ENCODE measurements at regions not wholly inside any gene's neighbourhood (a gene's known extent, or its start where the extent isn't known, plus 50 kb on each side); places are given as distances from the start of the nearest gene placed in this dataset.

DNA sequence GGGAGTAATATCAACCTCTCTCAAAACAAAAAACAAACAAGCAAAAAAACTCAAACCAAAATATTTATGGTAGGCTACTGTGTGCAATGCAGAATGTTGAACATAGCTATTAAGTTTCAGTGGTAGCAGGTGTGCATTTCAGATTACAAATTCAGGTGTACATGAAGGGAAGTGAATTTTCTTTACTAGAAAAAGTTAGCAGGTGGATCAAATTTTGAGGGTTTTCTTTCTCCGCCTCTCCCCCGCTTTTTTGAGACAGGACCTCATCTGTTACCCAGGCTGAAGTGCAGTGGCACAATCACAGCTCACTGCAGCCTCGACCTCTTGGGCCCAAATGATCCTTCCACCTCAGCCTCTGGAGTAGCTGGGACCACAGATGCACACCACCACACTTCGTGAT lies 109.7 kb upstream of the GOLIM4 start:
- no peak for DNase-seq

- DNase-seq = no peak
Observed at GRCh38 chr3:168197162-168197561, 101.4 kb upstream of the GOLIM4 start.

DNA sequence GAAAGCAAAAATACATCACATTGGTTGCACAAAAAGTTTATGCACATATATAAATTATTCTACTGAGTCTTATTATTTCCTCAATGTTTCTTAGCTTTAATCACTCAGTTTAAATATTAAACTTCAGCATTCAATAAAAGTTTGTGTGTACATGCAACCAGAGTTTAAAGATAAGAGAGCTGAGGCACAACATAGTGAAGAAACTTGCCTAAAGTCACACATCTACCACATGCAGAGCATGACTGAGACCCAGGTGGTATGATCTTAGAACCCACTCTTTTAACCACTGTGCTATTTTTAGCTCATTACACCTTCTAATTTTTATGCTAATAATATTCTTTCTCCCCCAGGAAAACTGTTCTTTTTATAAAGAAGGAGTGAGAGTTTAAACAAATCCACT lies 96.1 kb upstream of the GOLIM4 start:
- DNase-seq = no peak

DNA sequence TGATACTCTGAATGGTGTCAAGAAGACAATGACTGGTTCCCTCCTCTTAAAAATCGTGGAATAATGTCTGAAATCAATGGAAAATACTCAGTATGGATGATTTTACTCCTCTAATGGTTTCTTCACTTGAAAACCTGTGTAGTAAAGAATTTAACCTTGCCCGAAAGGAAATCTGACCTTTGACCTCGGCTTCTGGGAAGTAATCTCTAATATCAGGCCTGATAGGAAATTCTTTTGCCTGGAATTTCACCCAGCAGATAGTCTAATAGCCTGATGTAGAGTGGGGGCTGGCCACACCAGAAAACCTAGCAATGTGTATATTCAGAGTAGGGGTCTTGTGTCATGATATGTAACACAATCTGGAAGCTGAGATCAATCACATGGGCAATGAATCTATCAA lies 91.5 kb upstream of the GOLIM4 start:
- no peak for DNase-seq

DNA sequence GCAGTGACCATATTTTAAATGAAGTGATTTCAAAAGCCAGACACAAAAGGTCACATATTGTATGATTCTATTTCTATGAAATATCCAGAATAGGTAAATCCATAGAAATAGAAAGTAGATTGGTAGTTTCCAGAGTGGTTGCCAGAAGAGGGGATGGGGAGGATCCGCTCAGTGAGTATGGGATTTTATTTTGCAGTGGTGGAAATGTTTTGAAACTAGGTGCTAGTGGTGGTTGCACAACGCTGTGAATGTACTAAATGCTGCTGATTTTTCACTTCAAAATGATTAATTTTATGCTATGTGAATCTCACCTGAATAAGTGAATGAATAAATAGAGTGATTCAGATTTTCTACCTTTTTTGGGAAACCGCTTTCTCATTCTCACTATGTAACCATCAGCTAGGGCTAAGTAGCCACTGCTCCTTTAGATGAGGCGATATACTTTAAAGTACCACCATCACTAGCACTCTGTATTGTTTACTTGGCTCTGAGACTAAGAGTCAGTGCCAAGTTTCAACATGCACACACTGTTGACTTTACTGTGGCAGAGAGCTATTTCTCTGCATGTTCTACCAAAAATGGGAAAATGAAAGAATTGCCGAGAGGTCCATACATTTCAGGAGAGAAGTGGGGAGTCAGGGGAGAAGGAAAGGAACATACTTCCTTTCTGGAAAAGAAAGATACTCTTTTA lies 90.7 kb upstream of the GOLIM4 start:
- DNase-seq = no peak

GRCh38 chr3:168183774-168184173 lies 88.0 kb upstream of the GOLIM4 start:
- DNase-seq = no peak

- DNase-seq = no peak
Observed at GRCh38 chr3:168168743-168169142, 73.0 kb upstream of the GOLIM4 start.

- DNase-seq = peak; percentile 39
Observed at GRCh38 chr3:168165390-168166269, 69.9 kb upstream of the GOLIM4 start.

- DNase-seq = no peak
Observed at GRCh38 chr3:168162172-168162571, 66.4 kb upstream of the GOLIM4 start.

DNA sequence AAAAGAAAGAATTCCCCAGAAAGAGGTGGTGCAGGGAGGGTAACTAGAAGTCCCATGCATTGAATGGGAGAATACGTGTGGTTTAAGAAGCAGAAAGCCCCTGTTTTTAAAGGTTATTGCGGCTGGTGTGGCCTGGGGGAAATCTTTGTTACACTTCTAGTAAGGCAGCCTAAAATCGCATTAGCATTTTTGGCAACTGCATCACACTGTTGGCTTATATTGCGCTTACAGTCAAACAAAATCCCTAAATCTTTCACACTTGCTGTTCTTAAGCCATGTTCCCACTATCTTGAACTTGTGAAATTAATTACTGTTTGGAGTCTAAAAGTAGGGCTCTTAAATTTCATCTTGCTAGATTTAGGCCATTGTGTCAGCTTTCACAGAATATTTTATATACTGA lies 66.0 kb upstream of the GOLIM4 start:
- DNase-seq = no peak

DNA sequence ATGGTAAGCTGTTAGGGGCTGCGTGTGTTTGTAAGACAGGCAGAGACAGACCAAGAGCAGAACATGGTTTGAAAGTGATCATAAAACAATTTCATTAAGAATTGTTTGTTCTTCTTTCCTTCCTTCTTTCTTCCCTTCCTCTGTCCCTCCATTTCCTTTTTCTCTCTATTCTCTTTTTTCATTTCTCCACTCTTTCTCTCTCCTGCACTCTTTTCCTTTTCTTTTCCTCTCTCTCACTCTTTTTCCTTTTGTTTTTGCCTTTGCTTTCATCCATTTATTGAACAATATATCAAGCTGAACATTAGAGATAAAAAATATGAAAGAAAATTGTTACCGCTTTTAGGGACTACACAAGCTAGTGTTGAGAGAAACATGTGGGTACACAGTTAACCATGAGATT lies 62.2 kb upstream of the GOLIM4 start:
- no peak for DNase-seq

DNA sequence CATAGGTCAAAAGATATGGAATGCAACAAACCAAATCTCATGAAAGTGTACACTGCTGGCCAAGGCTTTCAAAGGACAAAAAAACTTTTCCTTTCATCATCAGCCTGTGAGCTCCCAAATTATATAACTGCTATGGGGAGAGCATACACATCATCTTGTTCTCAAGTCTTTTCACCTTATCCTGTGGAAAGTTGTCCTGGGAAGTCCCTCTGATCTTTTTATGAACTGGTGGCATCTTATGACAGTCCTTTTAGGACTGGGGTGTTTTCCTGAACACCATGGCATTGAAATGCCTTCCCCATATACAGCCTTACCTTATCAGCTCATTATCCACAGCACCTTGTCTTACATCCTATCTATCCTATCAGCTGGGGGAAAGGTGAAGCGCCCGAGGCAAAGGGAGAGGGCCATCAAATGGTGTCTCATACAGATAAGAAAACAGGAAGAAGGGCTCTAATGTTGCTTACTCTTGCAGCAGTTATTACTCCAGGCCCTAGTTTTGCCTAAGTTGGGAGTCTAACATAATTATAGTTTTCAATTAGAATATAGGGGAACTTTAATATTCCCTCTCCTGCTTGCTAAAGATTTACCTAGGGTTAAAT lies 61.5 kb upstream of the GOLIM4 start:
- no peak for DNase-seq

DNA sequence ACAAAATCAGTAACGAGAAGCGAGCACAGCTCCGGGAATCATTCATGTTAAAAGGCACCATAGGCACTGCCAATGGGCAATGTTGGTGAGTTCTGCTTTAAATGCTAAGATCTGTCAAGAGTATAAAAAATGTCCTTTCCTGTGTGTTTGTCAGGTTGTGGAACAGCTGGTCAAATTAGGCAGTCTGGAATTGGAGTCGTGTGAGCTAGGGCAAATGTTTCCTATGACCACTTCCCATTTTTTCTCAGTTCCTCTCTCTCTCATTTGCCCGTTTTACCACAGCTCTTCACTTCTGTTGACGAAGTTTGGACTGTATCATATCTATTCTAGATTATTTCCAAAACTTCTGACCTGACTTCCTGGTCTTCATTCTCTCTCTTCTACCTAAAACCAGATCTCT lies 60.8 kb upstream of the GOLIM4 start:
- DNase-seq = no peak

DNA sequence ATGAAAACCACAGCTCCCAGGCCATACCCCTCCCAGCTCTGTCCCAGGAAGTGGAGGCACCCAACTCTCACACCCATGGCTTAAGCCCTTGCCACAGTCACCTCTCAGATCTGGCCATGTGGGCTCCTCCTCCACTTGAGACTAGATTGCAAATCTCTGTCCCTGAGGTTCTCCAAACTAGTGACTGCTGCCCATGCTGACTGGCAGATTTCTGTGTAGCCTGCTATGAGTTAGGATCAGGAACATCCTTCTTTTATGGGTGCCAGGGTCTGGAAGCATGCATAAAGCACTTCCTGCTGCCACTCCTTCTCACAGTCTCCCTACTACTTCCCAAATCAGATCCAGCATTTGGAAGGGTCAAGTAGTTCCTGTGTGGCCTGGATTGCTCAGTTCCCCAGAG lies 59.6 kb upstream of the GOLIM4 start:
- DNase-seq = no peak

GRCh38 chr3:168154089-168154488 lies 58.4 kb upstream of the GOLIM4 start:
- DNase-seq = no peak

- DNase-seq = no peak
Observed at GRCh38 chr3:168152149-168152548, 56.4 kb upstream of the GOLIM4 start.
